ENCODE measurements at regions not wholly inside any gene's neighbourhood (a gene's known extent, or its start where the extent isn't known, plus 50 kb on each side); places are given as distances from the start of the nearest gene placed in this dataset.

GRCh38 chr3:35201211-35201610, 438.1 kb upstream of the ARPP21 start:
- Histone ChIP-seq H3K79me1 (ENCODE audit: low read length) (no peaks in the 10 kb centered on the region), H4K12ac (ENCODE audit: low read depth, low read length) (no peak overlapping the region), H2BK12ac (ENCODE audit: low read length) (no peak overlapping the region), H4K91ac (ENCODE audit: low read depth, low read length) (no peak overlapping the region), H4K8ac (ENCODE audit: low read depth, low read length) (no peak overlapping the region), H3K9ac (ENCODE audit: low read length) (no peak overlapping the region), H2AK5ac (ENCODE audit: low read length) (no peak overlapping the region), H3K27ac (ENCODE audit: low read depth, low read length) (no peak overlapping the region), H3K36me3 (ENCODE audit: control insufficient read depth in 1 of 2, insufficient read depth in 2 of 2, low read length in 2 of 2) (no peaks in the 10 kb centered on the region), H3K18ac (ENCODE audit: low read length) (no peak overlapping the region), H3K79me2 (ENCODE audit: control insufficient read depth, insufficient read depth, low read length, poor library complexity) (no peaks in the 10 kb centered on the region), H3K27me3 (ENCODE audit: insufficient read depth, low read length) (no peaks in the 10 kb centered on the region), H3K4ac (ENCODE audit: low read depth, low read length) (no peak overlapping the region), H3K4me3 (ENCODE audit: low read depth, low read length) (no peak overlapping the region), H2BK5ac (ENCODE audit: low read depth, low read length, poor library complexity) (no peak overlapping the region), H3K9me3 (ENCODE audit: insufficient read depth, low read depth, low read length) (no peaks in the 10 kb centered on the region), H3K23ac (ENCODE audit: low read length) (no peak overlapping the region), H3K14ac (ENCODE audit: low read length) (no peak overlapping the region), H3K4me1 (ENCODE audit: control insufficient read depth in 1 of 2, insufficient read depth in 2 of 2, low read length in 2 of 2) (no peaks in the 10 kb centered on the region), H2BK120ac (ENCODE audit: insufficient read depth, low read length, poor library complexity) (no peak overlapping the region), H2AFZ (ENCODE audit: insufficient read depth, low read length, poor library complexity) (no peak overlapping the region), H3K4me2 (ENCODE audit: low read length) (no peak overlapping the region)
- no peak for DNase-seq
- WGBS (ENCODE audit: extremely low coverage, insufficient coverage, insufficient read length) = no CpG with 5 or more reads among the region's 2 CpGs

GRCh38 chr3:35215525-35216500, 423.5 kb upstream of the ARPP21 start:
- no peak overlapping the region for H2AFZ ChIP-seq (ENCODE audit: insufficient read depth, low read length, poor library complexity)
- no CpG with 5 or more reads among the region's 31 CpGs for whole genome bisulfite sequencing (ENCODE audit: extremely low coverage, insufficient coverage, insufficient read length)
- H2AK5ac ChIP-seq (ENCODE audit: low read length) = no peak overlapping the region

GRCh38 chr3:35216501-35217266, 422.6 kb upstream of the ARPP21 start:
- Histone ChIP-seq H3K4ac (ENCODE audit: low read depth, low read length) (no peak overlapping the region), H2AFZ (ENCODE audit: insufficient read depth, low read length, poor library complexity) (no peak overlapping the region)
- WGBS (ENCODE audit: extremely low coverage, insufficient coverage, insufficient read length) = no CpG with 5 or more reads among the region's 18 CpGs

More at GRCh38 chr3:35215525-35216500, 423.5 kb upstream of the ARPP21 start:
- H3K36me3 ChIP-seq (ENCODE audit: control insufficient read depth in 1 of 2, insufficient read depth in 2 of 2, low read length in 2 of 2) = no peaks in the 10 kb centered on the region
- H3K4me3 ChIP-seq (ENCODE audit: low read depth, low read length) = no peak overlapping the region
- no peak overlapping the region for H3K23ac ChIP-seq (ENCODE audit: low read length)
- no peak overlapping the region for H2BK12ac ChIP-seq (ENCODE audit: low read length)
- no peaks in the 10 kb centered on the region for H3K79me2 ChIP-seq (ENCODE audit: control insufficient read depth, insufficient read depth, low read length, poor library complexity)
- H3K27me3 ChIP-seq (ENCODE audit: insufficient read depth, low read length) = no peaks in the 10 kb centered on the region
- H4K12ac ChIP-seq (ENCODE audit: low read depth, low read length) = no peak overlapping the region
- no peak overlapping the region for H4K91ac ChIP-seq (ENCODE audit: low read depth, low read length)
- H3K14ac ChIP-seq (ENCODE audit: low read length) = no peak overlapping the region
- H4K8ac ChIP-seq (ENCODE audit: low read depth, low read length) = no peak overlapping the region
- no peak overlapping the region for H3K18ac ChIP-seq (ENCODE audit: low read length)
- H2BK120ac ChIP-seq (ENCODE audit: insufficient read depth, low read length, poor library complexity) = no peak overlapping the region
- H3K79me1 ChIP-seq (ENCODE audit: low read length) = no peaks in the 10 kb centered on the region
- no peak overlapping the region for H3K9ac ChIP-seq (ENCODE audit: low read length)
- no peak overlapping the region for H3K4ac ChIP-seq (ENCODE audit: low read depth, low read length)
- H3K9me3 ChIP-seq (ENCODE audit: insufficient read depth, low read depth, low read length) = peaks cover 3% of the 10 kb centered on the region
- DNase-seq = no peak
- H3K27ac ChIP-seq (ENCODE audit: low read depth, low read length) = no peak overlapping the region
- no peak overlapping the region for H3K4me2 ChIP-seq (ENCODE audit: low read length)
- H3K4me1 ChIP-seq (ENCODE audit: control insufficient read depth in 1 of 2, insufficient read depth in 2 of 2, low read length in 2 of 2) = no peaks in the 10 kb centered on the region
- H2BK5ac ChIP-seq (ENCODE audit: low read depth, low read length, poor library complexity) = no peak overlapping the region

GRCh38 chr3:35223632-35224394, 415.5 kb upstream of the ARPP21 start:
- no peak overlapping the region for H4K8ac ChIP-seq (ENCODE audit: low read depth, low read length)
- no peaks in the 10 kb centered on the region for H3K36me3 ChIP-seq (ENCODE audit: control insufficient read depth in 1 of 2, insufficient read depth in 2 of 2, low read length in 2 of 2)
- H3K4me1 ChIP-seq (ENCODE audit: control insufficient read depth in 1 of 2, insufficient read depth in 2 of 2, low read length in 2 of 2) = no peaks in the 10 kb centered on the region
- H3K27me3 ChIP-seq (ENCODE audit: insufficient read depth, low read length) = no peaks in the 10 kb centered on the region
- H3K14ac ChIP-seq (ENCODE audit: low read length) = no peak overlapping the region
- no CpG with 5 or more reads among the region's 1 CpG for WGBS (ENCODE audit: extremely low coverage, insufficient coverage, insufficient read length)
- H3K79me2 ChIP-seq (ENCODE audit: control insufficient read depth, insufficient read depth, low read length, poor library complexity) = no peaks in the 10 kb centered on the region
- H2BK5ac ChIP-seq (ENCODE audit: low read depth, low read length, poor library complexity) = no peak overlapping the region
- H2BK120ac ChIP-seq (ENCODE audit: insufficient read depth, low read length, poor library complexity) = no peak overlapping the region
- H3K9ac ChIP-seq (ENCODE audit: low read length) = no peak overlapping the region
- no peak overlapping the region for H4K91ac ChIP-seq (ENCODE audit: low read depth, low read length)
- no peak overlapping the region for H3K4me2 ChIP-seq (ENCODE audit: low read length)
- no peak overlapping the region for H3K4me3 ChIP-seq (ENCODE audit: low read depth, low read length)
- H4K12ac ChIP-seq (ENCODE audit: low read depth, low read length) = no peak overlapping the region
- H3K9me3 ChIP-seq (ENCODE audit: insufficient read depth, low read depth, low read length) = no peaks in the 10 kb centered on the region
- no peak overlapping the region for H3K18ac ChIP-seq (ENCODE audit: low read length)
- H3K79me1 ChIP-seq (ENCODE audit: low read length) = no peaks in the 10 kb centered on the region
- no peak overlapping the region for H2AK5ac ChIP-seq (ENCODE audit: low read length)
- no peak overlapping the region for H2BK12ac ChIP-seq (ENCODE audit: low read length)
- no peak overlapping the region for H3K27ac ChIP-seq (ENCODE audit: low read depth, low read length)
- H2AFZ ChIP-seq (ENCODE audit: insufficient read depth, low read length, poor library complexity) = no peak overlapping the region
- H3K23ac ChIP-seq (ENCODE audit: low read length) = no peak overlapping the region
- no peak overlapping the region for H3K4ac ChIP-seq (ENCODE audit: low read depth, low read length)
- DNase-seq = no peak

More at GRCh38 chr3:35216501-35217266, 422.6 kb upstream of the ARPP21 start:
- Histone ChIP-seq H2BK5ac (ENCODE audit: low read depth, low read length, poor library complexity) (no peak overlapping the region), H3K4me2 (ENCODE audit: low read length) (no peak overlapping the region), H3K18ac (ENCODE audit: low read length) (no peak overlapping the region), H3K9ac (ENCODE audit: low read length) (no peak overlapping the region), H2BK12ac (ENCODE audit: low read length) (no peak overlapping the region), H3K9me3 (ENCODE audit: insufficient read depth, low read depth, low read length) (peaks cover 3% of the 10 kb centered on the region), H2AK5ac (ENCODE audit: low read length) (no peak overlapping the region), H4K91ac (ENCODE audit: low read depth, low read length) (no peak overlapping the region), H3K23ac (ENCODE audit: low read length) (no peak overlapping the region), H2BK120ac (ENCODE audit: insufficient read depth, low read length, poor library complexity) (no peak overlapping the region), H3K36me3 (ENCODE audit: control insufficient read depth in 1 of 2, insufficient read depth in 2 of 2, low read length in 2 of 2) (no peaks in the 10 kb centered on the region), H3K4me1 (ENCODE audit: control insufficient read depth in 1 of 2, insufficient read depth in 2 of 2, low read length in 2 of 2) (no peaks in the 10 kb centered on the region), H3K27ac (ENCODE audit: low read depth, low read length) (no peak overlapping the region), H3K4me3 (ENCODE audit: low read depth, low read length) (no peak overlapping the region), H3K14ac (ENCODE audit: low read length) (no peak overlapping the region), H4K8ac (ENCODE audit: low read depth, low read length) (no peak overlapping the region), H3K79me1 (ENCODE audit: low read length) (no peaks in the 10 kb centered on the region), H3K27me3 (ENCODE audit: insufficient read depth, low read length) (no peaks in the 10 kb centered on the region), H4K12ac (ENCODE audit: low read depth, low read length) (no peak overlapping the region), H3K79me2 (ENCODE audit: control insufficient read depth, insufficient read depth, low read length, poor library complexity) (no peaks in the 10 kb centered on the region)
- no peak for DNase-seq

All from trophoblast cell (in vitro differentiated cells and primary cell).